GM18868 (cell line): ENCODE measurements at regions not wholly inside any gene's neighbourhood (a gene's known extent, or its start where the extent isn't known, plus 50 kb on each side); places are given as distances from the start of the nearest gene placed in this dataset.
"Not testable (repeated sequence)": the region's sequence is repeated elsewhere in the genome, so short reads cannot be mapped to it uniquely, and the experiment has no call there.

Source experiments
- ATAC-seq: cut with Tn5 transposase; IDR thresholded peaks from one replicate; pipeline ENCODE4 v1.9.1; 2021; ENCODE audit warnings: mild to moderate bottlenecking, moderate library complexity; ENCODE audit not compliant: unreplicated experiment

DNA sequence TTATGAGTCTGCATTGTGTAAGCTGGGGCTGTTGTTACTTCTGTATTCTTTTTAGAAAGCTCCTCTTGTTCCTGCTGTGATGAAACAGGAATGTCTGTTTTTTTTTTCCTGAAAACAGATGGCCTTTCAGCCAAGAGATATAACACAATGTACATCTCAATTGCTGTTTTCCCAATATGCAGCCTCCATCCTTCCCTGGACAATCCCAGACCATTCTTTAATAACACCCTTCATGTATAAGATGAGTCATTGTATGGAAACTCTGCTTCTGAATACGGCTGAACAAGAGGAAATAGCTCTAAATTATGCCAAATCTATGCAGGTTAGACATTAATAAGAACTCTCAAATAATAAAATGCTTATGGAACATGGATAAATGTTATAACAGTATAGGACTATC lies 60.2 kb upstream of the LRRC4C start:
- ATAC-seq: no peak

- no peak for ATAC-seq
Observed at GRCh38 chr11:41522391-41522790, 62.9 kb upstream of the LRRC4C start.

DNA sequence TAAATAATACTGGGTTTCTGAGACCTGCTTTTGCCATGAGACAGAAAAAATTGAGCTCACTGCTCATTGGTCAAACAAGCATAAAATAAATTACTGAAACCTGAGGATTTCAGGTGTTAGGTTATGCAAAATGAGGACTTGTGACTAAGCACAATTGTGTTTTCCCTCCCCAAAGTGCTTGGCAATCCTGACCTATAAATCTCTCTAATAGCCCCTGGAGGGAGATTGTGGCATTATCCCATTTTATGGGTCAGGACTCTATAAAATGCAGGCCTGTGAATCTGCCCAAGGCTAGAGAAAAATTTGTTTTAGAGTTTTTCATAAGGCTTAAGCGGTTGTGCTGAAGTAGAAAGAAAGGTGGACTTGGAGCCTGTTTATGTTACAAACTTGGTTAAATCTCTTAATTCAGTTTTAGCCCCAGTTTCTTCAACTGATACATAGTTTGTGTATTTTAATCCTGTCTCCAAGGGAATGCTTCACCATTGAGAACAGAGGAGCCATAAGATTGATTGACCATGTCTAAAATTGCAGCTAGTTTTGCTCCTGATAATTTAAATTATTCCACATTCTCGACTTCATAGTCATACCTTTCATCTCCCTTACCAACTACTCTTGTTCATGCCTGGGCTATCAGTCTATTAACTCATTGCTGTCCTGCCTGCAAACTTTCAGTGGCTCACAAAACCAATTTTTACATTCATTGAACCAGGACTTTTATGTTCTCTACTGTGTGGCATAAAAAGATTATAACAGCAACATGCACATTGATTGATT lies 63.6 kb upstream of the LRRC4C start:
- no peak for ATAC-seq

GRCh38 chr11:41527530-41527929 lies 68.1 kb upstream of the LRRC4C start:
- no peak for ATAC-seq

DNA sequence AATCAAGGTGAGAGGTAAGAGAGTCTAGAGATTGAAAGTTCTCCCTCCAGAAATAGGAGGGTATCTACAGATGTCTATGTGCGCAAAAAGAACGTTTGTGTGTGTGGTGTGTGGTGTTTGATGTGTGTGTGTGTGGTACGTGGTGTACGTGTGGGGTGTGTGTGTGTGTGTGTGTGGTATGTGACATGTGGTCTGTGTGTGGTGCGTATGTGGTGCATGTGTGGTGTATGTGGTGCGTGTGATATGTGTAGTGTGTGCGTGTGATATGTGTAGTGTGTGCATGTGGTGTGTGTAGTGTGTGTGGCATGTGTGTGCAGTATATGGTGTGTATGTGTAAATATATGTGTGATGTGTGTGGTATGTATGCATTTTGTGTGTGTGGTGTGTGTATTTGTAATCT lies 73.0 kb upstream of the LRRC4C start:
- ATAC-seq: no peak

- ATAC-seq: no peak
Observed at GRCh38 chr11:41533761-41534160, 74.3 kb upstream of the LRRC4C start.

GRCh38 chr11:41534391-41534790 lies 74.9 kb upstream of the LRRC4C start:
- no peak for ATAC-seq

DNA sequence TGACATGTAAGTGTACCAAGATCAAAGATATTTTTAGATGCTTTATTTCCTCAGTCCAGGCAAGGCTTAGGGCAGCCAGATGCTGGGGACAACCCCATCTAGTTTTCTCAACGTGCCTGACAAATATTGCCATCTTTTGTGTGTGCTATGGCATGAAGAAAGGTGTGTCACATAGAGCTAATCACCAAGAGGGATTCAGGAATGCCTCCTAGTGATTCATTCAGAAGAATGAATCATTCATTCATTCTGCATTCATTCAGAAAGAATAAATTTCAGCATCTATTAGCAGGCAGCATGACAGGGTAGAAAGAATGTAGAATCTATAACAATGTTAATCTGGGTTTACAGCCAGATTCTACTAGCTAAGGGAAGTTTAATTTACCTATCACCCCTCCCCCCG lies 75.4 kb upstream of the LRRC4C start:
- ATAC-seq: no peak

GRCh38 chr11:41536021-41536568 lies 76.6 kb upstream of the LRRC4C start:
- no peak for ATAC-seq

DNA sequence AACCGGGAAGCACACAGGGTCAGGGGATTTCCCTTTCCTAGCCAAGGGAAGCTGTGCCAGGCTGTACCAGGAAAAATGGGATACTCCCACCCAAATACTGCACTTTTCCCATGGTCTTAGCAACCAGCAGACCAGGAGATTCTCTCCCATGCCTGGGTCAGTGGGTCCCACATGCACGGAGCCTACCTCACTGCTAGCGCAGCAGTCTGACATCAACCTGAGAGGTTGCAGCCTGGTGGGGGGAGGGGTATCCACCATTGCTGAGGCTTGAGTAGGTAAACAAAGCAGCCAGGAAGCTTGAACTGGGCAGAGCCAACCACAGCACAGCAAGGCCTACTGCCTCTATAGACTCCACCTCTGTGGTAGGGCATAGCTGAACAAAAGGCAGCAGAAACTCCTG lies 85.5 kb upstream of the LRRC4C start:
- not testable (repeated sequence) for ATAC-seq

GRCh38 chr11:41578421-41579051 lies 119.1 kb upstream of the LRRC4C start:
- ATAC-seq: no peak

DNA sequence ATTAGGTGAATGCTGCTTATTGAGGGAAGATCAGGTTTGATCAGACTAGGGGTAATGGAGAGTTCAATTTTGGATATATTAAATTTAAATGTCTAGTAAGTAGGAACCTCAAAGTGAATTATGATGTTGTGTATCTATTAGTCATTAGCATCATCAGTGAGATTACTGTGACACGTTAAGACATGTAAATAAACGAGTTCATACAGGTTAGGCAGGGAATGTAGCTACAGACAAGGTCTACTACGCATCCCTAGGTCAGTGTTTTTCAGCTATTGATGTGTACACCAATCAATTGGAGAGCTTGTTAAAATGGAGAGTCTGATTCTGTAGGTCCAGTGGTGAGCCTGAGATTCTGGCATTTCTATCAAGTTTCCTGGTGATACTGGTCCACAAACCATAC lies 120.1 kb upstream of the LRRC4C start:
- no peak for ATAC-seq

DNA sequence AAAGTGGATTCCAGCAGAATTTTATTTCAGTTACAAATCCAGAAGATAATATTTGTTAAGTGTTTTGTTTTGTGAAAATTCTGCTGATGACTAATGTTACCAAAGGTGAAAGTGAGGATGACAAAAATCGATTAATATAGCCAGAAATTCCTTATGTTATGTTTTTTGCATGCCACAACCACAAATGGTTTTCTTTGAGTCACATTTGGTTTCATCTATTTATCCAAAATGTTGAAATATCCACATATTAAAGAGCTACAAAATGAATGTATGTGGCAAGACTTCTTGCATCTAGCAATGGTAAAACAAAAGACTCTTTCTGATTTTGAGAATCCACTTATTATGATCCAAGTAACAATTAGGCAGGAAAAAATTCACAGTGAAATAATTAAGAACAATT lies 150.1 kb upstream of the LRRC4C start:
- ATAC-seq: no peak

- no peak for ATAC-seq
Observed at GRCh38 chr11:41612415-41612814, 153.0 kb upstream of the LRRC4C start.

DNA sequence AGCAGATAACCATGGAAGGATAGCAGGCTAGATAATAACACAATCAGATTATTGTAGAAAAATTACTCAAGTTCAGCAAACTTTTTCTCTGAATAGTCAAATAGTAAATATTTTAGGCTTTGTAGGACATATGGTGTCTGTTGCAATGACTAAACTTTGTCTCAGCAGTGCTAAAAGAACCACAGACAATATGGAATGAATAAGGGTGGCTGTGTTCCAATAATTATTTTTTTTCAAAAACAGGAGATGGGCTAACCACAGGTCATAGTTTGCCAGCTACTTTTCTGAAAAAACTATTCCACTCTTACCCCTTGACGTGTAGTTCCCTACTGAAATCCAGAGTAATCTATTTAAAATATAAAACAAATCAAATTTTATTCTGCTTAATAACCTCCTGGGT lies 153.9 kb upstream of the LRRC4C start:
- ATAC-seq: no peak

DNA sequence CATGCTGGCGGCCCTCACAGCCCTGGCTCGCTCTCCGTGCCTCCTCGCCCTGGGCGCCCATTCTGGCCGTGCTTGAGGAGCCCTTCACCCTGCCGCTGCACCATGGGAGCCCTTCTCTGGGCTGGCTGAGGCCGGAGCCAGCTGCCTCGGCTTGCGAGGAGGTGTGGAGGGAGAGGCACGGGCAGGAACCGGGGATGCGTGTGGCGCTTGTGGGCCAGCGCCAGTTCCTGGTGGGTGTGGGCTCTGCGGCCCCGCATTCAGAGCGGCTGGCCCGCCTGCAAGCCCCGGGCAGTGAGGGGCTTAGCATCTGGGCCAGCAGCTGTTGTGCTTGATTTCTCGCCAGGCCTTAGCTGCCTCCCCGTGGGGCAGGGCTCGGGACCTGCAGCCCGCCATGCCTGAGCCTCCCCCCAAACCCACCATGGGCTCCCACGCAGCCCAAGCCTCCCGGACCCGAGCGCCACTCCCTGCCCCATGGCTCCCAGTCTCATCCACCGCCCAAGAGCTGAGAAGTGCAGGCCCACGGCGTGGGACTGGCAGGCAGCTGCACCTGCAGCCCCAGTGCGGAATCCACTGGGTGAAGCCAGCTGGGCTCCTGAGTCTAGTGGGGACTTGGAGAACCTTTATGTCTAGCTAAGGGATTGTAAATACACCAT lies 163.4 kb upstream of the LRRC4C start:
- no peak for ATAC-seq

GRCh38 chr11:41659985-41660384 lies 200.5 kb upstream of the LRRC4C start:
- no peak for ATAC-seq

DNA sequence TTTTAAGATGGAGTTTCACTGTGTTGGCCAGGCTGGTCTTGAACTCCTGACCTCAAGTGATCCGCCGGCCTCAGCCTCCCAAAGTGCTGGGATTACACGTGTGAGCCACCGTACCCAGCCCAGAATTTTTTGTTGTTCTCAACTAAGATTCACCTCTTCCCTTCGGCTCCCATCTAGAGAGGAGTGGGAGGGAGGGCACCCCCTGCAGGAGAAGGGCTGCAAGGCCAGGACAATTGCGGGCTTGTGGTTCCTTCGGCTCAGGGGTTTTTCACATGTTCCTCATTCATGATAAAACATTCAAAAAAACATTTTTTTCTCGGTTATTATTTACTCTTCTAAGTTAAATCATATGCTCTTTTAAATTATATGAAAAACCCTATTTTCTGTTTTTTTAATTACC lies 201.1 kb upstream of the LRRC4C start:
- no peak for ATAC-seq

DNA sequence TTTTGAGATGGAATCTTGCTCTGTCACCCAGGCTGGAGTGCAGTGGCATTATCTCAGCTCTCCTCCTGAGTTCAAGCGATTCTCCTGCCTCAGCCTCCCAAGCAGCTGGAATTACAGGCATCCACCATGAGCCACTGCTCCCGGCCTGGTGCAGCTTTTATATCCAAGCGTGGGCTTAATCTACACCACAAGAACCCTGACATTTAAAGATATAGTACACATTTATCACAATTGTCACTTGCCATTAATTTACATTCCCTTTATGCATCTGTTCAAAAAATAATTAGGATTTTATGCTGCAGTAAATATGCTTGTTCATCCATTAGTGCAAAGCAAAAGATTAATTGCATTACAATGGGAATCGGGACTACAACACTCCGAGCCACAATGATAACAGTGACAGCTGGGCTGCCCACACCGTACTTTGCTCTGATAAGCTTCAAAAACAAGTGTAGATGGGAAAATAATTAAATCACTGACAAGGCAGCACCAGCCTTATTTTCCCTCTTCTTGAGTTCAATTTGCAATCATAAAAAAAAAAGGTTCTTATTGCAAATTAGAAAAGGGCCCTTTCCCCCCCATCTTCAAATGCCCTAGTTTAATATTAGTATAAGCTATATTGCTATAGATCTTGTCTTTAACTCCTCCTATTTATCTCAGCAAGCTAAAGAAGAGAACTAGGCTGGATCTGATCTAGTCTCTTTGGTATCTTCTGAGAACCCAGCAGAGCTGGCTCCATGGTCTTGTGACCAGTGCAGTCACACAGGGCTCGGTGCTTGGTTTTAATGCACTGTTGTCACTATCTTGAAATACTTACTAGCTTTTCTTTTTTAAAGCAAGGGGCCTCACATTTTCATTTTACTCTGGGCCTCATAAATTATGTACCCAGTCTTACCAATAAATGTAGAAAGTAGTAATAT lies 206.2 kb upstream of the LRRC4C start:
- ATAC-seq: no peak

- no peak for ATAC-seq
Observed at GRCh38 chr11:41666951-41667653, 207.7 kb upstream of the LRRC4C start.
